M059J (cell line): ENCODE measurements at regions not wholly inside any gene's neighbourhood (a gene's known extent, or its start where the extent isn't known, plus 50 kb on each side); places are given as distances from the start of the nearest gene placed in this dataset.
"Not testable (repeated sequence)": the region's sequence is repeated elsewhere in the genome, so short reads cannot be mapped to it uniquely, and the experiment has no call there.

Experiments used
- DNase-seq: peaks from one replicate; pipeline ENCODE4 v3.0.0-alpha.2; 2012; ENCODE audit warnings: low read depth

- no peak for DNase-seq
Measured at GRCh38 chr2:140178234-140178633, 1398.0 kb upstream of the NXPH2 start.

- DNase-seq, result no peak
Measured at GRCh38 chr2:140177086-140177485, 1396.9 kb upstream of the NXPH2 start.

- no peak for DNase-seq
Measured at GRCh38 chr2:140173790-140174189, 1393.6 kb upstream of the NXPH2 start.

- DNase-seq, result no peak
Measured at GRCh38 chr2:140164449-140164848, 1384.3 kb upstream of the NXPH2 start.

- DNase-seq, result no peak
Measured at GRCh38 chr2:140158259-140158658, 1378.1 kb upstream of the NXPH2 start.

GRCh38 chr2:140157816-140158215 lies 1377.6 kb upstream of the NXPH2 start:
- DNase-seq, result no peak

- DNase-seq, result no peak
Measured at GRCh38 chr2:140154706-140155105, 1374.5 kb upstream of the NXPH2 start.

- no peak for DNase-seq
Measured at GRCh38 chr2:140154271-140154670, 1374.1 kb upstream of the NXPH2 start.

- DNase-seq, result no peak
Measured at GRCh38 chr2:140144611-140145010, 1364.4 kb upstream of the NXPH2 start.

GRCh38 chr2:140138736-140139135 lies 1358.5 kb upstream of the NXPH2 start:
- DNase-seq, result no peak

- DNase-seq, result no peak
Measured at GRCh38 chr2:140136861-140137260, 1356.7 kb upstream of the NXPH2 start.

- no peak for DNase-seq
Measured at GRCh38 chr2:140136366-140136765, 1356.2 kb upstream of the NXPH2 start.

- no peak for DNase-seq
Measured at GRCh38 chr2:140128909-140129308, 1348.7 kb upstream of the NXPH2 start.

GRCh38 chr2:140122001-140122400 lies 1341.8 kb upstream of the NXPH2 start:
- peak; percentile 2 for DNase-seq

- DNase-seq, result no peak
Measured at GRCh38 chr2:140117386-140117785, 1337.2 kb upstream of the NXPH2 start.

- no peak for DNase-seq
Measured at GRCh38 chr2:140108706-140109475, 1328.7 kb upstream of the NXPH2 start.

GRCh38 chr2:140091926-140092325 lies 1311.7 kb upstream of the NXPH2 start:
- DNase-seq, result no peak

GRCh38 chr2:140086964-140087363 lies 1306.8 kb upstream of the NXPH2 start:
- DNase-seq, result no peak

- DNase-seq, result no peak
Measured at GRCh38 chr2:140085674-140086073, 1305.5 kb upstream of the NXPH2 start.

- DNase-seq, result no peak
Measured at GRCh38 chr2:140079038-140079437, 1298.8 kb upstream of the NXPH2 start.

GRCh38 chr2:140076164-140076563 lies 1296.0 kb upstream of the NXPH2 start:
- no peak for DNase-seq

- DNase-seq, result not testable (repeated sequence)
Measured at GRCh38 chr2:140073763-140074162, 1293.6 kb upstream of the NXPH2 start.

GRCh38 chr2:140067661-140068060 lies 1287.5 kb upstream of the NXPH2 start:
- no peak for DNase-seq

GRCh38 chr2:140064243-140064642 lies 1284.1 kb upstream of the NXPH2 start:
- no peak for DNase-seq
